ENCODE measurements at regions not wholly inside any gene's neighbourhood (a gene's known extent, or its start where the extent isn't known, plus 50 kb on each side); places are given as distances from the start of the nearest gene placed in this dataset.
"Not testable (repeated sequence)": the region's sequence is repeated elsewhere in the genome, so short reads cannot be mapped to it uniquely, and the experiment has no call there.

- not testable (repeated sequence) for TF ChIP-seq POLR2A (IDR thresholded peaks at IDR 0.05; ENCODE audit: low read length); GATA1 (IDR thresholded peaks at IDR 0.05; ENCODE audit: low read depth, low read length)
These were observed 260.6 kb downstream of the TDRD3 start for GRCh38 chr13:60657586-60657985.
